Aorta (tissue), 5 donors: ENCODE measurements at regions not wholly inside any gene's neighbourhood (a gene's known extent, or its start where the extent isn't known, plus 50 kb on each side); places are given as distances from the start of the nearest gene placed in this dataset.

ENCODE experiments used
- ATAC-seq: fragments of 200-7000 bp; cut with Tn5 transposase; one replicate; pipeline ENCODE4 v1.9.1; 2022; ENCODE audit warnings: moderate library complexity; ENCODE audit not compliant: low FRiP score
- DNase-seq, 2 donors: peaks; one replicate each; pipeline ENCODE4 v3.0.0-alpha.2; 2020
- H3K27ac ChIP-seq, 2 donors: one replicate each; pipeline ENCODE4 v1.5.1; 2013; ENCODE audit warnings: low read length in 2 of 2, mild to moderate bottlenecking in 2 of 2, moderate library complexity in 2 of 2, control low read depth in 1 of 2, inconsistent platforms in 1 of 2, low read depth in 1 of 2
- H3K27me3 ChIP-seq, 2 donors: one replicate each; pipeline ENCODE4 v1.6.1; 2013; ENCODE audit warnings: control low read depth in 1 of 2, low read length in 1 of 2, mild to moderate bottlenecking in 1 of 2, moderate library complexity in 1 of 2; ENCODE audit not compliant: insufficient read depth in 2 of 2, control insufficient read depth in 1 of 2
- H3K36me3 ChIP-seq, 2 donors: one replicate each; pipeline ENCODE4 v1.6.1; 2013; ENCODE audit warnings: control low read depth in 1 of 2, low read length in 1 of 2, mild to moderate bottlenecking in 1 of 2; ENCODE audit not compliant: insufficient read depth in 2 of 2, control insufficient read depth in 1 of 2
- H3K4me1 ChIP-seq, 2 donors: one replicate each; pipeline ENCODE4 v1.6.1; 2013; ENCODE audit warnings: low read length in 2 of 2, control low read depth in 1 of 2, mild to moderate bottlenecking in 1 of 2, moderate library complexity in 1 of 2; ENCODE audit not compliant: insufficient read depth in 2 of 2, control insufficient read depth in 1 of 2
- H3K4me3 ChIP-seq, 2 donors: one replicate each; pipeline ENCODE4 v1.5.1; 2013; ENCODE audit warnings: low read length in 2 of 2, control low read depth in 1 of 2, mild to moderate bottlenecking in 1 of 2
- H3K9me3 ChIP-seq: one replicate; pipeline ENCODE4 v1.6.1; 2013; ENCODE audit warnings: mild to moderate bottlenecking, low read length; ENCODE audit not compliant: control insufficient read depth
- WGBS, 2 donors: extraction: QIAGEN DNeasy Blood & Tissue Kit; methylation state at CpG; one replicate each; pipeline ENCODE4 v1.1.7; 2013; 5-methylcytosine and 5-hydroxymethylcytosine counted together
- intact Hi-C, 2 donors: fragments of 100-400 bp; cut with DNase I; formaldehyde crosslinking; loops; one replicate each; pipeline versions ENCODE4 v1.14.2 to v1.15.0; 2022
- donor health status: healthy with polysubstance abuse.
- donor health status: Bipolar disorder and iron deficiency.
- donor health status: DM: no; HTN: no; CAD: no.
- donor health status: DM: no; HTN: no; CAD: no.
- donor health status: DM: yes; HTN: yes; CAD: no.

DNA sequence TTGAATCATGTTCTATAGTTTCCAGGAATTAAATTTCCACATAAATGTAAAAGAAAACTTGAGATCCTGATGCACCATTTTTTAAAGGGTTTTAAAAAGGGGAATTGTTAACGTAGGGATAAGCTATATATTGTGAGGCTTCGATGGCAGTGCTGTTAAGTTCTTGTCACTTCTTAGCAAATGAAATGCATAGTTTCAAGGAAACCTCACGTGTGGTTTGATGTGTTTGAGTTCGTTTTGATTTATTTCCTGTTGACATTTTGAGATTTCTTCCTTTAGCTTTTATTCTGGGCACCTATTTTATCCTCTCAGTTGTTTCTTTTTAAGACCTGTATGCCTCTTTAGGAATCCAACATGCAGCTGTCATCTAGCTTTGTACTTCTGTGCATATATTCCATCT lies 301.0 kb downstream of the DOCK8 start:
- 58 to 63% methylated on average over 4 of the region's 4 CpGs for WGBS, 2 donors
- no peak overlapping the region for H3K4me3 ChIP-seq
- no peak for DNase-seq
- peaks cover 1 to 2% of the 10 kb centered on the region in 2 donors for H3K4me1 ChIP-seq
- H3K36me3 ChIP-seq: no peaks in the 10 kb centered on the region
- no peaks in the 10 kb centered on the region for H3K27me3 ChIP-seq
- ATAC-seq: no peak
- H3K9me3 ChIP-seq: no peaks in the 10 kb centered on the region
- no peak overlapping the region for H3K27ac ChIP-seq
- intact Hi-C loops: no loop called here

DNA sequence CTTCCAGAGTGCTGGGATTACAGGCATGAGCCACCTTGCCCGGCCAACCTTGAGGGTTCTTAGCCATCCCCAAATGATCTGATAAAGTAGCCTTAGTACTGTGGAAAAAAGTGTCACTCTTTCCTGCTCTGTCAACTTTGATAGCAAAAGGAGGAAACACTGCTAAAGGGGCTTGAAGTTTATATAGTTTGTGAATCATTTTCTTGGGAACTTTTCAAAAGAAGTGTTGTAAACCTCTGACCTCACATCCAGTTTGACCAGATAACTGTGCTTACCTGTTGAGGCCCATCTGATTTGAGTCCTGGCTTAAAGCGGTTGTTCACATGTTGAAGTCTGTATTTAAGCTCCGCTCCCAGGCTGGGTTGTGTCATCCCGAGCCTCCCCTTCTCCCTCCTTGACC lies 303.3 kb downstream of the DOCK8 start:
- 81 to 83% methylated on average over 4 of the region's 4 CpGs for WGBS, 2 donors
- no peak overlapping the region for H3K4me3 ChIP-seq
- ATAC-seq (no peak), DNase-seq (no peak)
- no peaks in the 10 kb centered on the region for H3K27me3 ChIP-seq
- intact Hi-C loops: no loop called here
- H3K27ac ChIP-seq: no peak overlapping the region
- no peaks in the 10 kb centered on the region for H3K36me3 ChIP-seq
- no peaks in the 10 kb centered on the region for H3K9me3 ChIP-seq
- peaks cover 1 to 7% of the 10 kb centered on the region in 2 donors for H3K4me1 ChIP-seq

DNA sequence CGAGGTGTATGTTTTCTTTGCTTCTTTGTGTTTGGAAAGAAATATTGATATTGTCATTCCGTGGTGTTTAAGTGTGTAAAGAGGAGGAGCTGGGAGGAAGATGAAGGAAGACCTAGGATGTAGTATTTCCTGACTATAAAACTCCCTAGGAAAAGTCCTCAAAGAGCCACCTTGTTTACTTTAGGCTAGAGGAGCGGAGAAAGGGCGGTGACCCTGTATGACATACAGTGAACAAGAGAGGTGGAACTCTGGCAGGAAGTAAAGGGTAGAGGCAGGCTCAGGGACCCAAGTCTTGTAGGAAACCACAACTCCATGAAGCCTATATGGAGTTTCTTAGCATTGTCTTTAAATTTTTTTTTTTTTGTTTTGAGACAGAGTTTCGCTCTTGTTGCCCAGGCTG lies 303.9 kb downstream of the DOCK8 start:
- no peaks in the 10 kb centered on the region for H3K9me3 ChIP-seq
- H3K36me3 ChIP-seq: no peaks in the 10 kb centered on the region
- peaks cover 3 to 7% of the 10 kb centered on the region in 2 donors for H3K4me1 ChIP-seq
- no peak overlapping the region for H3K27ac ChIP-seq
- no peaks in the 10 kb centered on the region for H3K27me3 ChIP-seq
- no peak for DNase-seq
- ATAC-seq: no peak
- 73 to 83% methylated on average over 5 of the region's 5 CpGs for WGBS, 2 donors
- intact Hi-C loops: no loop called here
- no peak overlapping the region for H3K4me3 ChIP-seq

DNA sequence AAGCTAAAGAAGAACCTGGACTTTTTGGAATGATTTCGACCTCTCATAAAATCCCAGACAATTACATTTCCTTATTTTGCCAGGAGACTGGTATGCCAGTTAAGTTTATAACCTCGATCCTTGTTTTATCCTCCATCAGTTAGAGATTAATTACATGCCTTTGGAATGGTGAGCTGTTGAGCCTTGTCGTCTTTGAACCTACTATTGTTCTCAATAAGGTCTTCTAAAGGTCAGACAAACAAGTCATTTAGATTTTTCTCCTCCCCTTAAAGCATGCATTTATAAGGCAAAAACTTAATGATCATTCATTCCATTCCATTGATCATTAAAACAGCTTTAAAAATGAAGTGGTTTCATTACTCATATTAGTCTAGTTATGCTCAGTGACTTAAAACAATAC lies 304.9 kb downstream of the DOCK8 start:
- DNase-seq (no peak), ATAC-seq (no peak)
- H3K4me3 ChIP-seq: no peak overlapping the region
- no peaks in the 10 kb centered on the region for H3K9me3 ChIP-seq
- H3K27me3 ChIP-seq: no peaks in the 10 kb centered on the region
- no peak overlapping the region for H3K27ac ChIP-seq
- intact Hi-C loops: no loop called here
- 10 to 20% methylated on average over 3 of the region's 3 CpGs for WGBS, 2 donors
- no peaks in the 10 kb centered on the region for H3K36me3 ChIP-seq
- H3K4me1 ChIP-seq: peaks cover 5 to 7% of the 10 kb centered on the region in 2 donors

DNA sequence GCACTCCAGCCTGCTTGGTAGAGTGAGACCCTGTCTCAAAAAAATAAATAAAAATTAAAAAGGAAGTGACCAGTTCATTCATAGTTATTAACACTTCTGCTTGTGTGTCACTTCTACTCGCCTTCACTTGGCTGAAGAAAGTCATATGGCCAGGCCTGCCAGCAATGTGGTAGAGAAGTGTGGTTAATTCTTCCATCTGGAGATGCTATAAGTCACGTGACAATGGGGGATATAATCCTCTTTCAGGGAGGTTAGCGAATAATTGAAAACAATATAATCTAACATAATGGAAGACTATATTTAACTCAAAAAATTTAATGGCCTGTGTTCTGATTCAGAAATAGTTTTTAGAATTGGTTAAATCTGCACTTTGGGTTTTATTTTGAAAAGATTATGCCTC lies 305.6 kb downstream of the DOCK8 start:
- H3K4me1 ChIP-seq: peaks cover 5 to 7% of the 10 kb centered on the region in 2 donors
- H3K4me3 ChIP-seq: no peak overlapping the region
- H3K27me3 ChIP-seq: no peaks in the 10 kb centered on the region
- no peaks in the 10 kb centered on the region for H3K36me3 ChIP-seq
- peak overlapping the region in 1 of 2 donors; percentile 42 for H3K27ac ChIP-seq
- DNase-seq (no peak), ATAC-seq (no peak)
- intact Hi-C loops: no loop called here
- WGBS, 2 donors: 9 to 19% methylated on average over 3 of the region's 3 CpGs
- no peaks in the 10 kb centered on the region for H3K9me3 ChIP-seq

DNA sequence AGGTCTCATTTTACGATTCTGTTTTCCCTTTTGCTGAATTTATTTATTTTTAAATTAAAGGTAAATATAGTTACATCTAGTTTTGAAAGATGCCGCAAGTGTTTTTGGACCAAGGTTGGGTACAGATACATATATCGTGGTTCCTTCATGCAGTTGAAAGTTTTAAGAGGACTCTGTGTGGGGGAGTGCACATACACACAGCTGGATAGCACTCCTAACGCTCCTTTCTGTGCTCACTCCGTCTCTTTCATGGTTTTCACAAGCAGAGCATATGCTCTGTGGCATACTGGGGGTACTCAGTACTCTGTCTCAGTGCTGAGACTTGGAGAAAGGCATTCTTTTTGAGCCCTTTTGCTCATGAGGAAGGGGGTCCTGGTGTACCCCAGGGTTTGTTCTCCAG lies 307.5 kb downstream of the DOCK8 start:
- no peak overlapping the region for H3K4me3 ChIP-seq
- H3K27me3 ChIP-seq: no peaks in the 10 kb centered on the region
- peaks cover 5% of the 10 kb centered on the region in 2 donors for H3K4me1 ChIP-seq
- DNase-seq (no peak), ATAC-seq (peak; percentile 19)
- H3K9me3 ChIP-seq: no peaks in the 10 kb centered on the region
- 46 to 52% methylated on average over 5 of the region's 5 CpGs for WGBS, 2 donors
- no peaks in the 10 kb centered on the region for H3K36me3 ChIP-seq
- intact Hi-C loops: no loop called here
- peak overlapping the region in 1 of 2 donors; percentile 37 for H3K27ac ChIP-seq

DNA sequence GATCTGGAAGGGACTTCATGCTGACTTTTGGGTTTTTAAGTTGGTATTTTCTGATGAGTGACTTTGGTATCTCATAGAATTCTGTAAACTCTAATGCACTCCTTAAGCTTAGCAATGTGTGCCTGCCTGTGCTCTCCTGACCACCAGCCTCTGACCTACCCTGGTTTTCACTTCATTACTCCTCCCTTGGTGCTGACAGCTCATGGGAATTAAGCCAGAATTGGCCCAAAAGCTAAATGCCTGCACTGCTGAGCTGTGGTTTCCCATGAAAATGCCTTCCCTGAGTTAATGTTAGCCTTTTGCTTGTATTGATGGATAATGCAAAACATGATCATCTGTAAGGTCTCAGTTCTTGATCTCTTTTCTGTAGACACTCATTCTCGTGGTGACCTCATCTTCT lies 308.0 kb downstream of the DOCK8 start:
- H3K27me3 ChIP-seq: no peaks in the 10 kb centered on the region
- 7 to 8% methylated on average over 1 of the region's 1 CpG for whole genome bisulfite sequencing, 2 donors
- DNase-seq: peak in 1 of 2 donors; percentile 53
- peaks cover 5% of the 10 kb centered on the region in 2 donors for H3K4me1 ChIP-seq
- ATAC-seq: peak; percentile 63
- no peaks in the 10 kb centered on the region for H3K9me3 ChIP-seq
- no peak overlapping the region for H3K4me3 ChIP-seq
- no peak overlapping the region for H3K27ac ChIP-seq
- no peaks in the 10 kb centered on the region for H3K36me3 ChIP-seq
- intact Hi-C loops: no loop called here

DNA sequence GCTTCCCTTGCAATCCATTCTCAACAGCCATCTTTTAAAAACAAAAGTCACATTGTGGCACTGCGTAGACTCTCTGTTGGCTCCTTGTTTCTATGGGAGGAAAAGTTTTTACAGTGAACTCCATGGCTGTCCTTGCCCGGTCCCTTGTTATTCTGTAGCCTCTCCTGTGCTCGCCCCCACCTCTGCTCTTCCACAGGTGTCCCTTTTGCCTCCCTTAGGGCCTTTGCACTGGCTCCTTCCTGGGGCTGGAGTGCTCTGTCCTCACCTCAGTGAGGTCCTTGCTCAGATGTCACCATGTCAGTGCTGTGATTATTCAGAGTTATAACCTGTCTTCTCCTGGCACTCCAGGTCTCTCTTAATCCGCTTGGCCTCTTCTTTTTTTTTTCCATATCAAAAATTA lies 308.8 kb downstream of the DOCK8 start:
- intact Hi-C loops: no loop called here
- Histone ChIP-seq H3K27ac (no peak overlapping the region), H3K9me3 (no peaks in the 10 kb centered on the region), H3K4me1 (peaks cover 5% of the 10 kb centered on the region in 2 donors), H3K4me3 (no peak overlapping the region), H3K27me3 (no peaks in the 10 kb centered on the region), H3K36me3 (no peaks in the 10 kb centered on the region)
- no peak for ATAC-seq
- 74 to 83% methylated on average over 4 of the region's 4 CpGs for WGBS, 2 donors
- DNase-seq: no peak

DNA sequence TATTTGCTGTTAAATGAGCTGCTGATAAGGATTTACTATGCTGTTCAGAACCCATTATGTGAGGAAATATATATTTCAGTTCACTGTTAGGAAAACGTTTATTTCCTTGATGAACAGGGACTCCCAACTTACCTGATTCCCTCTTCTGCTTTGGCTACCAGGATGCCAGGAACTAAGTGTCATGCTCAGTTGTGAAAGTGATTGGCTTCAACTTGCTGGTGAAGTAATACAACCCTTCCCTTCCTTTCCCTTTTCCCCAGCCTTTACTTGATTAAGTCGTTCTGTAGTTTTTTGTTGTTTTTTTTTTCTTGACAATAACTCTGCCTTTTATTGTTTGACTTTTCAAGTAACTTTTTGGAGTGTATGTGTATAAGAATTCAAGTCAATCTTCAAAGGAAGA lies 309.3 kb downstream of the DOCK8 start:
- H3K27me3 ChIP-seq: no peaks in the 10 kb centered on the region
- no peaks in the 10 kb centered on the region for H3K36me3 ChIP-seq
- no peak for ATAC-seq
- DNase-seq: no peak
- H3K9me3 ChIP-seq: no peaks in the 10 kb centered on the region
- no peak overlapping the region for H3K27ac ChIP-seq
- H3K4me3 ChIP-seq: no peak overlapping the region
- 12 to 14% methylated on average over 2 of the region's 2 CpGs for WGBS, 2 donors
- peaks cover 5% of the 10 kb centered on the region in 2 donors for H3K4me1 ChIP-seq
- intact Hi-C loops: no loop called here
